ENCODE measurements at regions not wholly inside any gene's neighbourhood (a gene's known extent, or its start where the extent isn't known, plus 50 kb on each side); places are given as distances from the start of the nearest gene placed in this dataset.

DNA sequence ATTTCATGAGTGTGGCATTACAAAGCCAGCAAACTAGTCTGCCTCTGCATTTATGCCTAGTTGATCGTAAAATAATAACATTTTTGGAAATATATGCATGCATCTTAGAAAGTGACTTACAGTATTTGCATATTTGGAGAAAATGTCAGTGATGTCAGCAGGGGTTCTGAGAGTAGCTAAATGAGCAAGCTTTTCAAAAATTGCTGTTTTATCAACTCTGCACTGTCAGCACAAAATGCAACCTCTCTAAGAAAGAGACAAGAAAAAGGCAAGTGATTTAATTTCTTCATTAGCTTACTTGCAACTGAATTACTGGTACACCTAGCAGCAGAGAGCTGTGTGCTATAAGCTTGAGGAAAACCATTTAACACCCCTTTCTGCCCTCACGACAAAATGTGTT is 632.5 kb upstream of the MMS22L start (continued):
- TF ChIP-seq, protein P1, sequence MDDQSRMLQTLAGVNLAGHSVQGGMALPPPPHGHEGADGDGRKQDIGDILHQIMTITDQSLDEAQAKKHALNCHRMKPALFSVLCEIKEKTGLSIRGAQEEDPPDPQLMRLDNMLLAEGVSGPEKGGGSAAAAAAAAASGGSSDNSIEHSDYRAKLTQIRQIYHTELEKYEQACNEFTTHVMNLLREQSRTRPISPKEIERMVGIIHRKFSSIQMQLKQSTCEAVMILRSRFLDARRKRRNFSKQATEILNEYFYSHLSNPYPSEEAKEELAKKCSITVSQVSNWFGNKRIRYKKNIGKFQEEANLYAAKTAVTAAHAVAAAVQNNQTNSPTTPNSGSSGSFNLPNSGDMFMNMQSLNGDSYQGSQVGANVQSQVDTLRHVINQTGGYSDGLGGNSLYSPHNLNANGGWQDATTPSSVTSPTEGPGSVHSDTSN (IDR thresholded peaks at IDR 0.05; ENCODE audit: insufficient replicate concordance, low read depth, low read length): no peak
- no peak for TF ChIP-seq ZNF217 (IDR thresholded peaks at IDR 0.05)
- TF ChIP-seq CREB1 (IDR thresholded peaks at IDR 0.05; ENCODE audit: low read depth): no peak
- TF ChIP-seq NRF1 (conservative IDR thresholded peaks at IDR 0.05; ENCODE audit: low read depth, low read length): no peak
- TF ChIP-seq TBL1XR1 (IDR thresholded peaks at IDR 0.05; ENCODE audit: low read depth, low read length): no peak

DNA sequence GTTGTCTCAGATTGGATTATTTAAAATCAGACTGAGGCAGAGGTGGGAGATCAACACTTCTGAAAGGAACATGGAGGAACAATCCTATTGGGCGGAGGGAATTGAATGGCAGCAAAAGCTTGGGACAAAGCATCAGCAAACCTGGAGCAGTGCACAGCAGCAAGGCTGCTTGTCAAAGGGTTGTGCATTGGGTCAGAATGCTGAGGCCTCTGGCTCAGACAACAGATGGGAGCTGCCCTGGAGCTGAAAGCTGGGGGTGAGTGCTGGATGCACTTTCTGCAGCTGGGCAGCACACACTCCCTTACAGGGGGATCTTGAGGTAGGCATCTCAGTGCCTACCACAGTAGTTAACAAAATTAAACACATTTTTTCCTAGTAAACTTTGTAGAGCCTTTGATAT is 634.4 kb upstream of the MMS22L start:
- Histone ChIP-seq H4K20me1 (ENCODE audit: control insufficient read depth, insufficient read depth) (no peaks in the 10 kb centered on the region), H3K27me3 (replicated peaks in 1 of 2; ENCODE audit: control insufficient read depth in 2 of 2, insufficient read depth in 2 of 2, low read length in 1 of 2) (no peaks in the 10 kb centered on the region), H2AFZ (ENCODE audit: control insufficient read depth, low read depth, low read length) (no peak overlapping the region), H3K4me3 (no peak overlapping the region), H3K9me3 (replicated peaks; ENCODE audit: control insufficient read depth, insufficient read depth, low read length) (no peaks in the 10 kb centered on the region), H3K4me1 (ENCODE audit: control insufficient read depth, insufficient read depth, low read length) (no peaks in the 10 kb centered on the region), H3K9ac (ENCODE audit: control insufficient read depth, insufficient read depth, low read length) (no peak overlapping the region), H3K79me2 (ENCODE audit: control insufficient read depth, insufficient read depth, low read length) (no peaks in the 10 kb centered on the region), H3K27ac (ENCODE audit: control insufficient read depth, insufficient read depth) (no peak overlapping the region), H3K36me3 (ENCODE audit: control insufficient read depth in 2 of 2, insufficient read depth in 2 of 2, low read length in 1 of 2) (no peaks in the 10 kb centered on the region), H3K4me2 (ENCODE audit: control insufficient read depth, insufficient read depth) (no peak overlapping the region)
- in situ Hi-C loops (cut with MboI) (no loop called here), intact Hi-C loops (cut with micrococcal nuclease; ENCODE audit: unreplicated experiment) (no loop called here)
- ATAC-seq (no peak), DNase-seq (ENCODE audit: low read depth, low spot score) (no peak), FAIRE-seq (no peak)
- ChIA-PET RAD21 (ENCODE audit: unreplicated experiment) (no interaction called here), SMC1A (ENCODE audit: uncharacterized antibody, unreplicated experiment) (interaction anchor here (0.6 kb wide), 1 partner anchor 108 kb away, joined by 3 read pairs; no protein-coding TSS in a partner anchor), POLR2A (no interaction called here), CTCF (no interaction called here)
- 15% methylated on average over 1 of the region's 1 CpG for WGBS (ENCODE audit: insufficient coverage, insufficient replicate concordance, low lambda C conversion rate, missing lambda C conversion rate)
- no TSS peak for BruUV-seq (replicated peaks)
- TF ChIP-seq STAT1 (conservative IDR thresholded peaks at IDR 0.05) (no peak), BCL11A (IDR thresholded peaks at IDR 0.05; ENCODE audit: low read depth, low read length) (no peak), CHD2 (IDR thresholded peaks at IDR 0.05; ENCODE audit: borderline replicate concordance, low read depth, low read length) (no peak), SMARCA5 (IDR thresholded peaks at IDR 0.05) (no peak), TCF12 (IDR thresholded peaks at IDR 0.05; ENCODE audit: low read depth, low read length) (no peak), CHD4 (IDR thresholded peaks at IDR 0.05) (no peak), POLR2AphosphoS5 (IDR thresholded peaks at IDR 0.05; ENCODE audit: low read length) (no peak), HDAC6 (IDR thresholded peaks at IDR 0.05; ENCODE audit: unreplicated experiment) (no peak)

Data from GM12878 (cell line).